ENCODE measurements at regions not wholly inside any gene's neighbourhood (a gene's known extent, or its start where the extent isn't known, plus 50 kb on each side); places are given as distances from the start of the nearest gene placed in this dataset.

DNA sequence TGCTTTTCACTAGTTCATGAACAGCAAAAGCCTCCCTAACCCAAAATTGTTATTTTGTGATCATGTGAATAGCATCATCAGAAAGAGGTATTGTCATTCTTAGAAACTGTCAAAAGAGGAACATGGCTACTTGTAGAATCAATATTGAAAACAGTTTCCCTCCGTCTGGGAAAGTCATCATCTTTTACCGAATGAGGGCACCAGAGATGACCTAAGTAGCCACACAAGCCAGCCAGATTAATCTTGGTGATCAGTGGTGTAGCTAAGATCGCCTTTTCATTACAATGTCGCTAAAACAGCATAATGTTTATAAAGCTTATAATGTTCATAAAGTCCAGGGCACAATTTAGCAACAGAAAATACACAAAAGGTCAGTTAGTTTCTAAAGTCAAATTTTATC, 136.1 kb downstream of the SIPA1L2 start:
- 82 to 88% (median 85%) methylated on average over 4 of the region's 4 CpGs for WGBS, 5 donors
- H3K36me3 ChIP-seq = peaks cover 0 to 41% (median 0%) of the 10 kb centered on the region in 6 donors
- H3K27ac ChIP-seq = no peak overlapping the region
- TF ChIP-seq, protein P1, sequence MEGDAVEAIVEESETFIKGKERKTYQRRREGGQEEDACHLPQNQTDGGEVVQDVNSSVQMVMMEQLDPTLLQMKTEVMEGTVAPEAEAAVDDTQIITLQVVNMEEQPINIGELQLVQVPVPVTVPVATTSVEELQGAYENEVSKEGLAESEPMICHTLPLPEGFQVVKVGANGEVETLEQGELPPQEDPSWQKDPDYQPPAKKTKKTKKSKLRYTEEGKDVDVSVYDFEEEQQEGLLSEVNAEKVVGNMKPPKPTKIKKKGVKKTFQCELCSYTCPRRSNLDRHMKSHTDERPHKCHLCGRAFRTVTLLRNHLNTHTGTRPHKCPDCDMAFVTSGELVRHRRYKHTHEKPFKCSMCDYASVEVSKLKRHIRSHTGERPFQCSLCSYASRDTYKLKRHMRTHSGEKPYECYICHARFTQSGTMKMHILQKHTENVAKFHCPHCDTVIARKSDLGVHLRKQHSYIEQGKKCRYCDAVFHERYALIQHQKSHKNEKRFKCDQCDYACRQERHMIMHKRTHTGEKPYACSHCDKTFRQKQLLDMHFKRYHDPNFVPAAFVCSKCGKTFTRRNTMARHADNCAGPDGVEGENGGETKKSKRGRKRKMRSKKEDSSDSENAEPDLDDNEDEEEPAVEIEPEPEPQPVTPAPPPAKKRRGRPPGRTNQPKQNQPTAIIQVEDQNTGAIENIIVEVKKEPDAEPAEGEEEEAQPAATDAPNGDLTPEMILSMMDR (IDR thresholded peaks at IDR 0.05 in 8 of 11, conservative IDR thresholded peaks at IDR 0.05 in 3 of 11) = no peak
- TF ChIP-seq POLR2A (IDR thresholded peaks at IDR 0.05) = no peak
- no peak for TF ChIP-seq POLR2AphosphoS5 (IDR thresholded peaks at IDR 0.05)
- no peak for DNase-seq
- H3K9me3 ChIP-seq = no peaks in the 10 kb centered on the region
- intact Hi-C loops (cut with DNase I; ENCODE audit: low total_unique reads) = no loop called here
- H3K27me3 ChIP-seq (replicated peaks in 1 of 7) = no peaks in the 10 kb centered on the region
- H3K4me3 ChIP-seq = no peak overlapping the region
- peaks cover 0 to 5% (median 0%) of the 10 kb centered on the region in 6 donors for H3K4me1 ChIP-seq

- intact Hi-C loops (cut with DNase I; ENCODE audit: low total_unique reads) = no loop called here
- Histone ChIP-seq H3K9me3 (no peaks in the 10 kb centered on the region), H3K36me3 (peaks cover 0 to 44% (median 0%) of the 10 kb centered on the region in 6 donors), H3K27ac (no peak overlapping the region), H3K4me3 (no peak overlapping the region), H3K27me3 (replicated peaks in 1 of 7) (no peaks in the 10 kb centered on the region), H3K4me1 (no peaks in the 10 kb centered on the region)
- no peak for DNase-seq
- WGBS, 5 donors = 94 to 98% (median 96%) methylated on average over 4 of the region's 4 CpGs
- TF ChIP-seq POLR2AphosphoS5 (IDR thresholded peaks at IDR 0.05) (no peak), POLR2A (IDR thresholded peaks at IDR 0.05) (no peak)
- TF ChIP-seq, protein P1 (IDR thresholded peaks at IDR 0.05 in 8 of 11, conservative IDR thresholded peaks at IDR 0.05 in 3 of 11) = no peak
Measured at GRCh38 chr1:232489256-232489655, 140.7 kb downstream of the SIPA1L2 start.

- H3K27ac ChIP-seq = no peak overlapping the region
- DNase-seq = no peak
- peaks cover 0 to 48% (median 0%) of the 10 kb centered on the region in 6 donors for H3K36me3 ChIP-seq
- H3K4me1 ChIP-seq = peaks cover 0 to 3% (median 0%) of the 10 kb centered on the region in 6 donors
- TF ChIP-seq, protein P1 (IDR thresholded peaks at IDR 0.05 in 8 of 11, conservative IDR thresholded peaks at IDR 0.05 in 3 of 11) = no peak
- no peaks in the 10 kb centered on the region for H3K9me3 ChIP-seq
- intact Hi-C loops (cut with DNase I; ENCODE audit: low total_unique reads) = no loop called here
- WGBS, 5 donors = 81 to 86% (median 83%) methylated on average over 3 of the region's 3 CpGs
- H3K27me3 ChIP-seq (replicated peaks in 1 of 7) = no peaks in the 10 kb centered on the region
- H3K4me3 ChIP-seq = no peak overlapping the region
Measured at GRCh38 chr1:232487236-232487635, 142.7 kb downstream of the SIPA1L2 start.

GRCh38 chr1:232486454-232487207, 143.3 kb downstream of the SIPA1L2 start:
- TF ChIP-seq POLR2AphosphoS5 (IDR thresholded peaks at IDR 0.05) = no peak
- TF ChIP-seq POLR2A (IDR thresholded peaks at IDR 0.05) = no peak
- TF ChIP-seq, protein P1 (IDR thresholded peaks at IDR 0.05 in 8 of 11, conservative IDR thresholded peaks at IDR 0.05 in 3 of 11) = no peak
- peaks cover 0 to 3% (median 0%) of the 10 kb centered on the region in 6 donors for H3K4me1 ChIP-seq
- no peaks in the 10 kb centered on the region for H3K27me3 ChIP-seq (replicated peaks in 1 of 7)
- no peaks in the 10 kb centered on the region for H3K9me3 ChIP-seq
- DNase-seq = no peak
- peak overlapping the region in 1 of 8 donors; percentile 28 for H3K27ac ChIP-seq
- intact Hi-C loops (cut with DNase I; ENCODE audit: low total_unique reads) = no loop called here
- WGBS, 5 donors = 80 to 84% (median 80%) methylated on average over 2 of the region's 2 CpGs
- no peak overlapping the region for H3K4me3 ChIP-seq
- H3K36me3 ChIP-seq = peaks cover 0 to 48% (median 0%) of the 10 kb centered on the region in 6 donors
